Stomach (tissue), 4 donors: ENCODE measurements at regions not wholly inside any gene's neighbourhood (a gene's known extent, or its start where the extent isn't known, plus 50 kb on each side); places are given as distances from the start of the nearest gene placed in this dataset.

Experiments used
- CTCF ChIP-seq, 7 experiments: fragments of 450-650 bp in 4 of 7; fragments of 200-600 bp in 3 of 7; sonication (generic) in 3 of 7; IDR thresholded peaks; one replicate each; pipeline ENCODE4 v1.5.1; 2016 to 2019; ENCODE audit warnings: antibody characterized with exemption in 7 of 7, control low read depth in 2 of 7, mild to moderate bottlenecking in 1 of 7
- EP300 ChIP-seq: sonication (generic); formaldehyde crosslinking; IDR thresholded peaks from one replicate; pipeline ENCODE4 v1.6.1; 2017; ENCODE audit warnings: antibody characterized with exemption
- POLR2A ChIP-seq, 4 donors: fragments of 450-650 bp; IDR thresholded peaks; one replicate each; pipeline ENCODE4 v1.6.1; 2016; ENCODE audit warnings: antibody characterized with exemption in 4 of 4, control low read depth in 2 of 4, mild to moderate bottlenecking in 1 of 4, moderate library complexity in 1 of 4
- POLR2AphosphoS5 ChIP-seq, 3 donors: sonication (generic); formaldehyde crosslinking; IDR thresholded peaks; one replicate each; pipeline ENCODE4 v1.6.1; 2016; ENCODE audit warnings: antibody characterized with exemption in 3 of 3

- TF ChIP-seq POLR2A (IDR thresholded peaks at IDR 0.05) (no peak), CTCF (IDR thresholded peaks at IDR 0.05) (no peak), EP300 (no peak), POLR2AphosphoS5 (IDR thresholded peaks at IDR 0.05) (no peak)
Measured at GRCh38 chr6:1144842-1145767, 166.8 kb upstream of the FOXQ1 start.
